ENCODE measurements at regions not wholly inside any gene's neighbourhood (a gene's known extent, or its start where the extent isn't known, plus 50 kb on each side); places are given as distances from the start of the nearest gene placed in this dataset.
"Not testable (repeated sequence)": the region's sequence is repeated elsewhere in the genome, so short reads cannot be mapped to it uniquely, and the experiment has no call there.

GRCh38 chr14:106547735-106548434 lies 1021.5 kb downstream of the TMEM121 start:
- no peak for TF ChIP-seq MAX (IDR thresholded peaks at IDR 0.05; ENCODE audit: low read depth, low read length)
- no peak for TF ChIP-seq MYC (IDR thresholded peaks at IDR 0.05; ENCODE audit: low read depth, low read length)
- TF ChIP-seq, protein P1, sequence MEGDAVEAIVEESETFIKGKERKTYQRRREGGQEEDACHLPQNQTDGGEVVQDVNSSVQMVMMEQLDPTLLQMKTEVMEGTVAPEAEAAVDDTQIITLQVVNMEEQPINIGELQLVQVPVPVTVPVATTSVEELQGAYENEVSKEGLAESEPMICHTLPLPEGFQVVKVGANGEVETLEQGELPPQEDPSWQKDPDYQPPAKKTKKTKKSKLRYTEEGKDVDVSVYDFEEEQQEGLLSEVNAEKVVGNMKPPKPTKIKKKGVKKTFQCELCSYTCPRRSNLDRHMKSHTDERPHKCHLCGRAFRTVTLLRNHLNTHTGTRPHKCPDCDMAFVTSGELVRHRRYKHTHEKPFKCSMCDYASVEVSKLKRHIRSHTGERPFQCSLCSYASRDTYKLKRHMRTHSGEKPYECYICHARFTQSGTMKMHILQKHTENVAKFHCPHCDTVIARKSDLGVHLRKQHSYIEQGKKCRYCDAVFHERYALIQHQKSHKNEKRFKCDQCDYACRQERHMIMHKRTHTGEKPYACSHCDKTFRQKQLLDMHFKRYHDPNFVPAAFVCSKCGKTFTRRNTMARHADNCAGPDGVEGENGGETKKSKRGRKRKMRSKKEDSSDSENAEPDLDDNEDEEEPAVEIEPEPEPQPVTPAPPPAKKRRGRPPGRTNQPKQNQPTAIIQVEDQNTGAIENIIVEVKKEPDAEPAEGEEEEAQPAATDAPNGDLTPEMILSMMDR (IDR thresholded peaks at IDR 0.05; ENCODE audit: low read depth, low read length), result no peak
- TF ChIP-seq POLR2A (IDR thresholded peaks at IDR 0.05; ENCODE audit: extremely low read depth, insufficient read length), result no peak
- no peak overlapping the region for H3K4me3 ChIP-seq (ENCODE audit: low read depth, low read length)
- DNase-seq (ENCODE audit: low read depth), result no peak

- no peak for DNase-seq (ENCODE audit: low read depth)
- no peak for TF ChIP-seq POLR2A (IDR thresholded peaks at IDR 0.05; ENCODE audit: extremely low read depth, insufficient read length)
- H3K4me3 ChIP-seq (ENCODE audit: low read depth, low read length), result no peak overlapping the region
These were observed 1022.7 kb downstream of the TMEM121 start for GRCh38 chr14:106549064-106549463.

- peak; percentile 24 for DNase-seq (ENCODE audit: low read depth)
- no peak overlapping the region for H3K4me3 ChIP-seq (ENCODE audit: low read depth, low read length)
These were observed 1024.9 kb downstream of the TMEM121 start for GRCh38 chr14:106551265-106551664.

GRCh38 chr14:106556211-106556610 lies 1029.8 kb downstream of the TMEM121 start:
- DNase-seq (ENCODE audit: low read depth); H3K4me3 ChIP-seq (ENCODE audit: low read depth, low read length): not testable (repeated sequence)

More at GRCh38 chr14:106551265-106551664, 1024.9 kb downstream of the TMEM121 start:
- TF ChIP-seq, protein P1 (IDR thresholded peaks at IDR 0.05; ENCODE audit: low read depth, low read length), result peak; percentile 29
- no peak for TF ChIP-seq POLR2A (IDR thresholded peaks at IDR 0.05; ENCODE audit: extremely low read depth, insufficient read length)

DNA sequence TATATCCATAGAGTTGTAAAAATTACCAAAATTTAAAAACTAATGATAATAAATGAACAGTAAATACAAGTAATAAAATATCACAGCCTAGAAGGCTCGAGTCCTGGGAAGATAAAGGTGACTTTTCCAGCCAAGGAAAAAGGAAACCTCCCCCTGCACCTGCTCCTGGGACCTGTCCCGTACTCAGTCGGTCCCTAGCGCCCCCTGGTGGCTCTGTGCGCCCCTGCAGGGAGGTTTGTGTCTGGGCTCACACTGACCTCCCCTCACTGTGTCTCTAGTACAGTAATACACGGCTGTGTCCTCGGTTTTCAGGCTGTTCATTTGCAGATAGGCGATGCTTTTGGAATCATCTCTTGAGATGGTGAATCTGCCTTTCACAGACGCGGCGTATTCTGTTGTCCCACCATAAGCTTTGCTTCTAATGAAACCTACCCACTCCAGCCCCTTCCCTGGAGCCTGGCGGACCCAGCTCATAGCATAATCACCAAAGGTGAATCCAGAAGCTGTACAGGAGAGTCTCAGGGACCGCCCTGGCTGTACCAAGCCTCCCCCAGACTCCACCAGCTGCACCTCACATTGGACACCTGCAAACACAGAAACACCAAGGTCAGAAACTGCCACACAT lies 1030.4 kb downstream of the TMEM121 start:
- DNase-seq (ENCODE audit: low read depth), result peak; percentile 51
- no peak overlapping the region for H3K4me3 ChIP-seq (ENCODE audit: low read depth, low read length)
- no peak for TF ChIP-seq MAX (IDR thresholded peaks at IDR 0.05; ENCODE audit: low read depth, low read length)
- TF ChIP-seq, protein P1 (IDR thresholded peaks at IDR 0.05; ENCODE audit: low read depth, low read length), result peak; percentile 72

- H3K4me3 ChIP-seq (ENCODE audit: low read depth, low read length), result no peak overlapping the region
- no peak for DNase-seq (ENCODE audit: low read depth)
- TF ChIP-seq, protein P1 (IDR thresholded peaks at IDR 0.05; ENCODE audit: low read depth, low read length), result no peak
- TF ChIP-seq MYC (IDR thresholded peaks at IDR 0.05; ENCODE audit: low read depth, low read length), result no peak
- TF ChIP-seq POLR2A (IDR thresholded peaks at IDR 0.05; ENCODE audit: extremely low read depth, insufficient read length), result no peak
These were observed 1036.1 kb downstream of the TMEM121 start for GRCh38 chr14:106562451-106562850.

DNA sequence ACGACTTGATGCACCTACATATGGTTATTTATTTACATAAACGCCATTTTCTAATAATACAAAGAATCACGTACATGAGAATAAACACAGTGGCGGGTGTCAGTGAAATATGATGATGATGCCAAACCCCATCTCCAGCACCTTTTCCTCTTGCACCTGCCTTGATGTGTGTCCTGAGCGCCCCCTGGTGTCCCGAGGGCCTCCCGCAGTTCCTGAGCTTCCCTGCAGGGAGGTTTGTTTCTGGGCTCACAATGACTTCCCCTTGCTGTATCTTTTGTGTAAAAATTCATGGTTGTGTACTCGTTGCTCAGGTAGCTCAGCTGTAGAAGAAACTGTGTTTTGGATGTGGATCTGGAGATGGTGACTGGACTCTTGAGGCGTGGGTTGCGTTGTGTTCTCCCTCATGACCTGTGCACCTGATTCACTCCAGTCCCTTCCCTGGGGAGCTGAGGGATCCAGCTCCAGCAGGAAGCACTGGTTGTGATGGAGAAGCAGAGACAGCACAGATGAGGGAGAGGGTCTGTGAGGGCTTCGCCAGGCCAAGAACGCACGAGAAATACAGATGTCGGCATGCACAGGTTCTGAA lies 1037.8 kb downstream of the TMEM121 start:
- no peak overlapping the region for H3K4me3 ChIP-seq (ENCODE audit: low read depth, low read length)
- no peak for TF ChIP-seq MYC (IDR thresholded peaks at IDR 0.05; ENCODE audit: low read depth, low read length)
- TF ChIP-seq, protein P1 (IDR thresholded peaks at IDR 0.05; ENCODE audit: low read depth, low read length), result peak; percentile 91
- peak; percentile 66 for DNase-seq (ENCODE audit: low read depth)

Data from NB4 (cell line).